MM.1S (cell line): ENCODE measurements at regions not wholly inside any gene's neighbourhood (a gene's known extent, or its start where the extent isn't known, plus 50 kb on each side); places are given as distances from the start of the nearest gene placed in this dataset.
"Not testable (repeated sequence)": the region's sequence is repeated elsewhere in the genome, so short reads cannot be mapped to it uniquely, and the experiment has no call there.

Experiments
- DNase-seq: peaks from one replicate; pipeline ENCODE4 v3.0.0-alpha.2; 2015
- H2AFZ ChIP-seq: fragments of 300-600 bp; sonication (generic); 2 replicates; pipeline ENCODE4 v1.6.0; 2016; ENCODE audit warnings: antibody characterized with exemption, low read length
- H3F3A ChIP-seq: fragments of 300-600 bp; sonication (generic); 2 replicates; pipeline ENCODE4 v1.6.1; 2016; ENCODE audit warnings: mild to moderate bottlenecking, antibody characterized with exemption, low read length, moderate library complexity, mixed read lengths; ENCODE audit not compliant: insufficient read depth
- H3K27ac ChIP-seq: fragments of 300-600 bp; sonication (generic); 2 replicates; pipeline ENCODE4 v1.5.1; 2016; ENCODE audit warnings: mild to moderate bottlenecking, low read length
- H3K27me3 ChIP-seq: fragments of 300-600 bp; sonication (generic); replicated peaks from 2 replicates; pipeline ENCODE4 v1.6.0; 2016; ENCODE audit warnings: low read length; ENCODE audit not compliant: insufficient read depth
- H3K36me3 ChIP-seq: fragments of 300-600 bp; sonication (generic); replicated peaks from 2 replicates; pipeline ENCODE4 v1.6.1; 2016; ENCODE audit warnings: mild to moderate bottlenecking, low read length, mixed read lengths; ENCODE audit not compliant: insufficient read depth
- H3K4me1 ChIP-seq: fragments of 300-600 bp; sonication (generic); 2 replicates; pipeline ENCODE4 v1.6.1; 2016; ENCODE audit warnings: low read length, mixed read lengths
- H3K4me2 ChIP-seq: fragments of 300-600 bp; sonication (generic); 2 replicates; pipeline ENCODE4 v1.6.0; 2016; ENCODE audit warnings: low read depth, low read length
- H3K4me3 ChIP-seq: fragments of 300-600 bp; sonication (generic); 2 replicates; pipeline ENCODE4 v1.5.1; 2016; ENCODE audit warnings: low read length, mixed read lengths
- H3K79me2 ChIP-seq: fragments of 300-600 bp; sonication (generic); 2 replicates; pipeline ENCODE4 v1.6.1; 2016; ENCODE audit warnings: mixed run types, low read length, mixed read lengths
- H3K9ac ChIP-seq: fragments of 300-600 bp; sonication (generic); 2 replicates; pipeline ENCODE4 v1.6.1; 2016; ENCODE audit warnings: low read length, mixed read lengths
- H3K9me2 ChIP-seq: fragments of 300-600 bp; sonication (generic); replicated peaks from 2 replicates; pipeline ENCODE4 v1.6.1; 2016; ENCODE audit warnings: mild to moderate bottlenecking, low read length, mixed read lengths; ENCODE audit not compliant: insufficient read depth
- H3K9me3 ChIP-seq: fragments of 300-600 bp; sonication (generic); replicated peaks from 2 replicates; pipeline ENCODE4 v1.6.1; 2016; ENCODE audit warnings: mild to moderate bottlenecking, low read length, mixed read lengths; ENCODE audit not compliant: insufficient read depth
- H4K20me1 ChIP-seq: fragments of 300-600 bp; sonication (generic); 2 replicates; pipeline ENCODE4 v1.6.1; 2016; ENCODE audit warnings: mild to moderate bottlenecking, low read length, moderate library complexity, mixed read lengths; ENCODE audit not compliant: insufficient read depth
- CTCF ChIP-seq: fragments of 300-600 bp; sonication (generic); IDR thresholded peaks from 2 replicates; pipeline ENCODE4 v1.5.1; 2016; ENCODE audit warnings: antibody characterized with exemption, low read length, mixed read lengths
- EZH2 ChIP-seq: fragments of 300-600 bp; sonication (generic); optimal IDR thresholded peaks from 2 replicates; pipeline ENCODE3; 2017; ENCODE audit warnings: low read depth, mild to moderate bottlenecking, antibody characterized with exemption, low read length, mixed read lengths
- EZH2phosphoT487 ChIP-seq: fragments of 300-600 bp; sonication (generic); IDR thresholded peaks from 2 replicates; pipeline ENCODE4 v1.6.1; 2018; ENCODE audit warnings: antibody characterized with exemption, low read length

DNA sequence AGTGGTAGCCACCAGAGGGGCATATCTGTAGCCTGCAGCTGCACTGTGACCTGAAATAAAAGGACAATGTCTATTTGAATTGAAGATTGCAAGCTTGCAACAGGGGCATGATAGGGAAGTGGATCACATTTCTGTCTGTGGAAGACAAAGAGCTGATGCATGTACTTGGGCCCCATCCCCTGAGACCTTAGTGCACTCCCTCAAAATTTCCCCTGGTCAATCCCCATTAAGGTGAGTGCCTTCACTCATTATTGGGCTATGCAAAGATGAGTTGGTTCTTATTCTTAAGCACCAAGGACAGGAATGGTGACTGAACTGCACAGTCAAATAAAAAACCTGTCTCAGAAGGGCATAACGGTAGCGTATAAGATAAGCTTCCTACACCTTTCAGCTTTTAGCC is 273.1 kb upstream of the ARSJ start:
- TF ChIP-seq EZH2: no peak
- no peak for TF ChIP-seq CTCF
- no peak for TF ChIP-seq EZH2phosphoT487
- no peaks in the 10 kb centered on the region for H3K27me3 ChIP-seq
- no peaks in the 10 kb centered on the region for H3K9me2 ChIP-seq
- no peak overlapping the region for H3K27ac ChIP-seq
- no peaks in the 10 kb centered on the region for H3K36me3 ChIP-seq
- H3F3A ChIP-seq: no peaks in the 10 kb centered on the region
- no peak overlapping the region for H3K9ac ChIP-seq
- H3K4me1 ChIP-seq: no peaks in the 10 kb centered on the region
- H3K4me3 ChIP-seq: no peak overlapping the region
- no peaks in the 10 kb centered on the region for H3K79me2 ChIP-seq
- H3K4me2 ChIP-seq: no peak overlapping the region
- no peaks in the 10 kb centered on the region for H4K20me1 ChIP-seq
- H3K9me3 ChIP-seq: no peaks in the 10 kb centered on the region
- DNase-seq: no peak
- no peak overlapping the region for H2AFZ ChIP-seq

DNA sequence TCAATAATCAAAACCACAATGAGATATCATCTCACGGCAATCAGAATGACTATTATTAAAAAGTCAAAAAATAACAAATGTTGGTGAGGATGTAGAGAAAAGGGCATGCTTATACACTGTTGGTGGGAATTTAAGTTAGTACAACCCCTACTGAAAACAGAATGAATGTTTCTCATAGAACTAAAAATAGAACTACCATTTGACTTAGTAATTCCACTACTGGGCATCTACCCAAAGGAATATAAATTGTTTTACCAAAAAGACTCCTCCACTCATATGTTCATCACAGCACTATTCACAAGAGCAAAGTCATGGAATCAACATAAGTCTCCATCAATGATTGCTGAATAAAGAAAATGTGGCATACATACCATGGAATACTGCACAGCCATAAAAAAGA is 278.1 kb upstream of the ARSJ start:
- no peaks in the 10 kb centered on the region for H4K20me1 ChIP-seq
- H3K9me3 ChIP-seq: no peaks in the 10 kb centered on the region
- no peak for DNase-seq
- H3K27me3 ChIP-seq: no peaks in the 10 kb centered on the region
- no peaks in the 10 kb centered on the region for H3K36me3 ChIP-seq
- H3F3A ChIP-seq: no peaks in the 10 kb centered on the region
- H3K9me2 ChIP-seq: no peaks in the 10 kb centered on the region
- H3K27ac ChIP-seq: no peak overlapping the region
- H3K9ac ChIP-seq: no peak overlapping the region
- H3K4me3 ChIP-seq: no peak overlapping the region
- H3K79me2 ChIP-seq: no peaks in the 10 kb centered on the region
- H2AFZ ChIP-seq: no peak overlapping the region
- TF ChIP-seq EZH2phosphoT487 (no peak), EZH2 (no peak)
- H3K4me2 ChIP-seq: no peak overlapping the region
- H3K4me1 ChIP-seq: no peaks in the 10 kb centered on the region

- DNase-seq, H3K9me3 ChIP-seq, H3K9me2 ChIP-seq, H4K20me1 ChIP-seq, H3F3A ChIP-seq, H3K79me2 ChIP-seq, H3K4me1 ChIP-seq, H3K4me3 ChIP-seq, H3K9ac ChIP-seq, H3K27ac ChIP-seq, H3K4me2 ChIP-seq, H3K36me3 ChIP-seq, H2AFZ ChIP-seq, H3K27me3 ChIP-seq: not testable (repeated sequence)
Observed at GRCh38 chr4:114262421-114262820, 283.0 kb upstream of the ARSJ start.

DNA sequence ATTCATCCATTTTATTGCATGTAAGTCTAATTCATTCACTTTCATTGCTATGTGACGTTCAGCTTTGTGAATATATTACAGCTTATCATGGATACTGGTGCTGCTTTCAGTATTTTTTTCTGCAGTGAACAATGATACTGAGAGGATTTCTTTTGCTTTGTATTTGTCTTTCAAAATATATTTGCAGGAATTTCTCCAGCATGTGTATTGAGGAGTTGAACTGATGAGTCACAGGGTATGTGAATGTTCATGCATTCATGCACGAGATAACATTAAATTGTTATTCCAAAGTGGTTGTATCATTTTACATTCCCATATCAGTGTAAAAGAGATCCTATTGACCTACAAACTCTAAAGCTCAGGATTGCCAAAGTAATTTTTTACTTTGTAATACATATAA is 283.8 kb upstream of the ARSJ start:
- Histone ChIP-seq H3F3A (no peaks in the 10 kb centered on the region), H3K9me2 (no peaks in the 10 kb centered on the region), H3K27me3 (no peaks in the 10 kb centered on the region), H3K4me1 (no peaks in the 10 kb centered on the region), H3K36me3 (no peaks in the 10 kb centered on the region), H4K20me1 (no peaks in the 10 kb centered on the region), H2AFZ (no peak overlapping the region), H3K27ac (no peak overlapping the region), H3K4me2 (no peak overlapping the region), H3K79me2 (no peaks in the 10 kb centered on the region), H3K9me3 (no peaks in the 10 kb centered on the region), H3K9ac (no peak overlapping the region), H3K4me3 (no peak overlapping the region)
- no peak for DNase-seq
- TF ChIP-seq EZH2phosphoT487 (no peak), EZH2 (no peak), CTCF (no peak)
